Keratinocyte (primary cell): ENCODE measurements at regions not wholly inside any gene's neighbourhood (a gene's known extent, or its start where the extent isn't known, plus 50 kb on each side); places are given as distances from the start of the nearest gene placed in this dataset.

Experiments used
- DNase-seq: peaks from one replicate; pipeline ENCODE4 v3.0.0-alpha.2; 2011; ENCODE audit warnings: low read depth, missing footprints, low spot score
- FAIRE-seq: peaks from 2 replicates; lab custom pipeline; 2011; peaks lifted over from hg19 to GRCh38; lab: Jason Lieb, UNC
- H2AFZ ChIP-seq: 2 replicates; pipeline ENCODE4 v1.6.0; 2012; ENCODE audit warnings: low read length, control low read depth, inconsistent platforms; ENCODE audit not compliant: control insufficient read depth
- H3K27ac ChIP-seq: 2 replicates; pipeline ENCODE4 v1.5.1; 2011; ENCODE audit warnings: low read length; ENCODE audit not compliant: control insufficient read depth, insufficient read depth
- H3K27me3 ChIP-seq: 3 replicates; pipeline ENCODE4 v1.6.0; 2011; ENCODE audit warnings: low read length; ENCODE audit not compliant: control insufficient read depth, insufficient read depth; ENCODE audit errors: extremely low read depth
- H3K36me3 ChIP-seq, 2 experiments: 2 replicates in 1 of 2; 3 replicates in 1 of 2; pipeline ENCODE4 v1.5.1; 2011; ENCODE audit warnings: low read length in 2 of 2, mild to moderate bottlenecking in 1 of 2; ENCODE audit not compliant: control insufficient read depth in 2 of 2, insufficient read depth in 2 of 2; ENCODE audit errors: extremely low read depth in 1 of 2
- H3K4me1 ChIP-seq: 3 replicates; pipeline ENCODE4 v1.5.1; 2011; ENCODE audit warnings: low read length; ENCODE audit not compliant: control insufficient read depth, insufficient read depth; ENCODE audit errors: extremely low read depth
- H3K4me2 ChIP-seq: 3 replicates; pipeline ENCODE4 v1.6.0; 2011; ENCODE audit warnings: low read depth, low read length; ENCODE audit not compliant: control insufficient read depth, insufficient read depth; ENCODE audit errors: extremely low read depth
- H3K4me3 ChIP-seq, 3 experiments: fragments of 200-600 bp in 1 of 3; sonication (generic) in 1 of 3; 2 replicates in 2 of 3; 3 replicates in 1 of 3; pipeline ENCODE4 v1.5.1; 2011 to 2016; ENCODE audit warnings: low read length in 3 of 3, mild to moderate bottlenecking in 3 of 3, control low read depth in 2 of 3, inconsistent platforms in 1 of 3, low read depth in 1 of 3, mixed read lengths in 1 of 3, mixed run types in 1 of 3, moderate library complexity in 1 of 3; ENCODE audit not compliant: control insufficient read depth in 2 of 3, insufficient read depth in 2 of 3; ENCODE audit errors: extremely low read depth in 1 of 3
- H3K79me2 ChIP-seq: 2 replicates; pipeline ENCODE4 v1.6.0; 2012; ENCODE audit warnings: low read length; ENCODE audit not compliant: control insufficient read depth, insufficient read depth
- H3K9ac ChIP-seq: 3 replicates; pipeline ENCODE4 v1.6.0; 2011; ENCODE audit warnings: low read length; ENCODE audit not compliant: control insufficient read depth, insufficient read depth; ENCODE audit errors: extremely low read depth
- H3K9me1 ChIP-seq: 3 replicates; pipeline ENCODE4 v1.6.0; 2011; ENCODE audit warnings: low read length; ENCODE audit not compliant: control insufficient read depth, insufficient read depth; ENCODE audit errors: extremely low read depth
- H3K9me3 ChIP-seq: 2 replicates; pipeline ENCODE4 v1.5.1; 2012; ENCODE audit warnings: low read depth, low read length; ENCODE audit not compliant: control insufficient read depth
- H4K20me1 ChIP-seq: 3 replicates; pipeline ENCODE4 v1.6.0; 2011; ENCODE audit warnings: low read length; ENCODE audit not compliant: control insufficient read depth, insufficient read depth; ENCODE audit errors: extremely low read depth
- CTCF ChIP-seq, 3 experiments: IDR thresholded peaks in 1 of 3; conservative IDR thresholded peaks in 1 of 3; optimal IDR thresholded peaks in 1 of 3; 2 replicates in 2 of 3; 3 replicates in 1 of 3; pipeline versions ENCODE3 to v1.5.1; 2011; ENCODE audit warnings: low read length in 3 of 3, mild to moderate bottlenecking in 3 of 3, moderate library complexity in 2 of 3, control low read depth in 1 of 3, inconsistent platforms in 1 of 3; ENCODE audit not compliant: insufficient read depth in 2 of 3; ENCODE audit errors: extremely low read depth in 1 of 3
- EZH2 ChIP-seq: IDR thresholded peaks from one replicate; pipeline ENCODE4 v1.6.1; 2012; ENCODE audit warnings: inconsistent platforms, mild to moderate bottlenecking, low read length, moderate library complexity
- dilution Hi-C: fragments of 300-500 bp; cut with MboI; formaldehyde crosslinking; loops from one replicate; pipeline ENCODE4 v1.7.0; 2020; ENCODE audit warnings: low sequenced_read_pairs; ENCODE audit not compliant: extremely low pct_ligation_motif_present

- no peak for TF ChIP-seq EZH2
- no peak for TF ChIP-seq CTCF (optimal IDR thresholded peaks at IDR 0.05 in 1 of 3, IDR thresholded peaks at IDR 0.05 in 1 of 3, conservative IDR thresholded peaks at IDR 0.05 in 1 of 3; ENCODE audit: extremely low read depth in 1 of 3, insufficient read depth in 2 of 3, low read length in 3 of 3)
- Histone ChIP-seq H3K9me1 (no peaks in the 10 kb centered on the region), H3K79me2 (no peaks in the 10 kb centered on the region), H4K20me1 (no peaks in the 10 kb centered on the region), H3K36me3 (no peaks in the 10 kb centered on the region), H3K27ac (no peak overlapping the region), H3K9ac (no peak overlapping the region), H3K27me3 (no peaks in the 10 kb centered on the region), H3K4me2 (no peak overlapping the region), H2AFZ (no peak overlapping the region), H3K4me3 (no peak overlapping the region), H3K4me1 (peaks cover 9% of the 10 kb centered on the region), H3K9me3 (no peaks in the 10 kb centered on the region)
- FAIRE-seq, result no peak
- DNase-seq, result peak; percentile 62
- dilution Hi-C loops, result no loop called here
These were observed 284.7 kb downstream of the IRS1 start for GRCh38 chr2:226514895-226515294.

DNA sequence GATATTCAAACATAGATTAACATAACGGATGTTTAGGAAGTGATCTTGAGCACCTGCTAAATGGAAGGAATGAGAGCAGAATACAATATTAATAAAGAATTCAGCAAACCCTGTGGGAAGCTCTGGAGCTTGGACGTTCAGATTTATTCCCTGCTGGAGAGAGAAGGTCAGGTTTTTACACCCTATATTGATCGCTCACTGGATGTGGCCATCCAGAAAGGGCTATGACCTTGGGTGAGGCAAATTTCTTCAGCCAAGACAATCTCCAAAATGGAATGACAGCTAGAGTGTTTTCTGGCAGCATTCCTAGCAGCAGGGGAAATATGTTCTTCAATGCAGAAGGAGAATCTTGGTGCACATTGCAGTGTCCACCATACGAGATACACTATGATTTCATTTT, 288.3 kb downstream of the IRS1 start:
- Histone ChIP-seq H3K9me3 (no peaks in the 10 kb centered on the region), H4K20me1 (no peaks in the 10 kb centered on the region), H3K27ac (no peak overlapping the region), H3K4me2 (no peak overlapping the region), H3K4me1 (peaks cover 9% of the 10 kb centered on the region), H3K79me2 (no peaks in the 10 kb centered on the region), H3K9ac (no peak overlapping the region), H3K9me1 (no peaks in the 10 kb centered on the region), H3K36me3 (no peaks in the 10 kb centered on the region), H3K27me3 (no peaks in the 10 kb centered on the region), H3K4me3 (no peak overlapping the region), H2AFZ (no peak overlapping the region)
- dilution Hi-C loops, result no loop called here
- no peak for DNase-seq
- no peak for FAIRE-seq
- TF ChIP-seq CTCF (optimal IDR thresholded peaks at IDR 0.05 in 1 of 3, IDR thresholded peaks at IDR 0.05 in 1 of 3, conservative IDR thresholded peaks at IDR 0.05 in 1 of 3; ENCODE audit: extremely low read depth in 1 of 3, insufficient read depth in 2 of 3, low read length in 3 of 3) (no peak), EZH2 (no peak)
